Activated CD4-positive, alpha-beta memory T cell treated with anti-CD3 and anti-CD28 coated beads, Interleukin-2, amount 10 ng/mL, durations not matched to agents 7 days and 5 days (primary cell): ENCODE measurements at regions not wholly inside any gene's neighbourhood (a gene's known extent, or its start where the extent isn't known, plus 50 kb on each side); places are given as distances from the start of the nearest gene placed in this dataset.
"Not testable (repeated sequence)": the region's sequence is repeated elsewhere in the genome, so short reads cannot be mapped to it uniquely, and the experiment has no call there.

ENCODE experiments used
- CTCF ChIA-PET: fragments of 350-600 bp; sonication (Branson Sonifier 250); formaldehyde crosslinking; loops from one replicate; lab custom pipeline; 2021; ENCODE audit warnings: antibody characterized with exemption, inconsistent platforms; lab: Charles Lee
- POLR2A ChIA-PET: fragments of 350-600 bp; sonication (Branson Sonifier 250); formaldehyde crosslinking; loops from one replicate; lab custom pipeline; 2021; ENCODE audit warnings: antibody characterized with exemption; lab: Charles Lee
- DNase-seq: peaks from one replicate; pipeline ENCODE4 v3.0.0-alpha.2; 2020
- H3K27ac Mint-ChIP-seq: one replicate; pipeline ENCODE4 v1.8.0; 2021; ENCODE audit warnings: mild to moderate bottlenecking, mixed read lengths
- H3K27me3 Mint-ChIP-seq: one replicate; pipeline ENCODE4 v1.8.0; 2021; ENCODE audit warnings: mixed read lengths
- H3K36me3 Mint-ChIP-seq: one replicate; pipeline ENCODE4 v1.8.0; 2021; ENCODE audit warnings: low read depth, mixed read lengths
- H3K4me1 Mint-ChIP-seq: one replicate; pipeline ENCODE4 v1.8.0; 2021; ENCODE audit warnings: mixed read lengths
- H3K4me3 Mint-ChIP-seq: one replicate; pipeline ENCODE4 v1.8.0; 2021; ENCODE audit warnings: mild to moderate bottlenecking, mixed read lengths
- H3K9me3 Mint-ChIP-seq: one replicate; pipeline ENCODE4 v1.8.0; 2021; ENCODE audit warnings: mixed read lengths

DNA sequence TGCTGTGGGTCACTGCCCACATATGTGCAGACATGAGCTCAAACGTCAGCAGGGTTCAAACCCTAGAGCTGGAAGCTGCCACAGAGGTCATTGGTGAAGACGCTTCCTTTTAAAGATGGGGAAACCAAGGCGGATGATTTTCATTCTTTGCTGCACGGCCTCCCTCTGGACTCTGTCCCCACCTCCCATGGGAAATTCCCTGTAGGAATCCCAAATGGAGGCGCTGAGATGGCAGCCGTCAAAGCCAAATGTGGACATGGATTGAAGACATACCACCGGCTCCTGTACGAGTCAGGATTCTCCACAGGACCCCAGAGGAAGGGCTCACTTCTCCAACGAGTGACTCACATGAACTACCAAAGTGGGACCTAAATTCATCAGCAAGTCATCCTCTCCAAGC, 286.4 kb downstream of the CRLF2 start:
- Mint-ChIP-seq H3K4me1 (no peaks in the 10 kb centered on the region), H3K9me3 (peaks cover 5% of the 10 kb centered on the region), H3K27ac (no peak overlapping the region), H3K36me3 (no peaks in the 10 kb centered on the region), H3K4me3 (no peak overlapping the region), H3K27me3 (no peaks in the 10 kb centered on the region)
- ChIA-PET CTCF (no interaction called here), POLR2A (no interaction called here)
- no peak for DNase-seq

DNA sequence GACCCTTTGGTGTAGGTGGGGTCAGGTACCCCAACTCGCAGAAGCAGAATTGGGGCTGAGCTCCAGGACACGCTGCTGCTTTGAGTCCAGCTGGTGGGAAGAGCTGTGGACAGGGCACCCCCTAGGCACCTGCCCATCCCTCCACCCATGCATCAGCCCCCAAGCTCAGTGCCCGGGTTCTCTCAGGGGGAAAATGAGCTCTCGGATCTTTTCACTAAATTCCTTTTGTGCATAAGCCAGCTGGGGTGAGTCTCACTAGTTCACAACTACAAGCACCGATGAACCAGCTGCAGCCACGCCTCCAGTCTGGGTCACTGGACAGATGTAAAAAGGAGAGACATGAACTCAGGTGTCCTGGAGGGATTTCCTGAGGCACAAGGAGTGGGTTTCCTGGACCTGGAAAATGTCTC, 286.8 kb downstream of the CRLF2 start:
- H3K27me3 Mint-ChIP-seq: no peaks in the 10 kb centered on the region
- peaks cover 3% of the 10 kb centered on the region for H3K9me3 Mint-ChIP-seq
- H3K36me3 Mint-ChIP-seq: no peaks in the 10 kb centered on the region
- H3K27ac Mint-ChIP-seq: no peak overlapping the region
- no peak overlapping the region for H3K4me3 Mint-ChIP-seq
- DNase-seq: no peak
- ChIA-PET CTCF (no interaction called here), POLR2A (no interaction called here)
- H3K4me1 Mint-ChIP-seq: no peaks in the 10 kb centered on the region

DNA sequence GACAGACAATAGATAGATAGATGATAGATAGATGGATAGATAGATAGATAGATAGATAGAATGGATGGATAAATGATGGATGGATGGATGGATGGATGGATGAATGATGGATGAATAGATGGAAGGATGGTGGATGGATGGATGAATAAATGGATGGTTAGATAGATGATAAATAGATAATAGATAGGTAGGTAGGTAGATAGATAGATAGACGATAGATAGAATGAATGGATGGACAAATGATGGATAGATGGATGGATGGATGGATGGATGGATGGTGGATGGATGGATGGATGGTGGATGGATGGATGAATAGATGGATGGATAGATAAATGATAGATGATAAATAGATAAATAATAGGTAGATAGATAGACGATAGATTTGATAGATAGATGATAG, 287.4 kb downstream of the CRLF2 start:
- Mint-ChIP-seq H3K27me3 (no peaks in the 10 kb centered on the region), H3K9me3 (peaks cover 3% of the 10 kb centered on the region), H3K4me3 (no peak overlapping the region), H3K4me1 (no peaks in the 10 kb centered on the region), H3K36me3 (no peaks in the 10 kb centered on the region), H3K27ac (no peak overlapping the region)
- no peak for DNase-seq
- CTCF ChIA-PET: no interaction called here
- POLR2A ChIA-PET: no interaction called here

DNA sequence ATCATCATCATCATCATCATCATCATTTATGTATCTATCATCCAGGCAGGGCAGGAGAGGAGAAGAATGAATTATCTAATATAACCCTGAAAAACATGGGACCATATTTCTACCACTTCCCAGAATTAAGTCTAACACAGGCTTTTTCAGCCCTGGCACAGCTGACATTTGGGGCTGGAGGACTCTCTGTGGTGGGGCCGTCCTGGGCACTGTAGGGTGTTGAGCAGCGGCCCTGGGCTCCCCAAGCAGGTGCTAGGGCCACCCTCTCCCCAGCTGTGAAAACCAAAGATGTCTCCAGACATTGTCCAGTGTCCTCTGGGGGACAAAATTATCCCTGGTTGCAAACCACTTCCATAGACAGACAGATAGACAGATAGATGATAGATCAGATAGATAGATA, 288.4 kb downstream of the CRLF2 start:
- Mint-ChIP-seq H3K27ac (no peak overlapping the region), H3K36me3 (no peaks in the 10 kb centered on the region), H3K9me3 (peaks cover 8% of the 10 kb centered on the region), H3K4me3 (no peak overlapping the region), H3K27me3 (no peaks in the 10 kb centered on the region), H3K4me1 (no peaks in the 10 kb centered on the region)
- ChIA-PET CTCF (no interaction called here), POLR2A (no interaction called here)
- DNase-seq: no peak

DNA sequence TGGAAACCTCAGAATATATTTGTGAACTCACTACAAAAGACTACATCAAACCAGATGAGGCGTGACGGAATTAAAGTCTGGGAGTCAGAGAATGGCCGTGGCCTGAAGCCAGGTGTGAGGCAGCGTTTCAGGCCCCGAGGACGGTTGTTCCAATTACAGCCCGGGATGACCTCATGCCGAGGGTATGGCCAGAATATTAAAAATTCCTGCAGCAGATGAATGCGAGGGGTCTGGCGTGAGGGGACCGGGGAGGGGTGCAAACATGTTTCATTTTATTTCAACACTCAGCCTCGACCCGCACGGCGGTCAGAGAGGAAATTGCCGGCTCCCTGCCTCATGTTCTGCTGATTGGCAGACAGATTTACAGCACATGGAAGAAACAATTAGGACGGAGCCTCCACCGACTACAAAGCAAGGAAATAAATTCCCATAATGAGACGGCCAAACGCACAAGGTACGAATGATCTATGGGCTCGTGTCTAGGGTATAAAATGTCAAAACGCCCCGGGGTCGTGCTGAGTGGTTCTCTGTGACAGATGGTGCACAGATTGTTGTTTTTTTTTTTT, 289.7 kb downstream of the SHOX start:
- CTCF ChIA-PET: no interaction called here
- no peak overlapping the region for H3K4me3 Mint-ChIP-seq
- H3K27ac Mint-ChIP-seq: no peak overlapping the region
- H3K36me3 Mint-ChIP-seq: no peaks in the 10 kb centered on the region
- POLR2A ChIA-PET: no interaction called here
- no peak for DNase-seq
- H3K27me3 Mint-ChIP-seq: no peaks in the 10 kb centered on the region
- peaks cover 8% of the 10 kb centered on the region for H3K9me3 Mint-ChIP-seq
- no peaks in the 10 kb centered on the region for H3K4me1 Mint-ChIP-seq

DNA sequence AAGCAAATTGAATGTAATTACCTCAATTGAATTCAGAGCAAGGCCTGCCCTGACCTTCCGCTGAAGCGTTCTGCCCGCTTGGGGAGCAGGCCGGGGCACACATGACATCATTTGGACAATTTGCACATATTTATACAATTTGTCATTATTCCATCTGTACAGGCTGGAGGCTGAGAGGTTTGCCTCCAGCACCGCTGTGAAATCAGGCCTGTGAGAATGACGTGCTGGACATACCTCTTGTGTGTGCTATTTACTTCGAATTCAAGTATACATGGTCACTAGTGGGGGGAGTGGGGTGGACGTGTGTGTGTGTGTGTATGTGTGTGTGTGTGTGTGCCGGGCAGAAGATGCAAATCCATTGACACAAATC, 285.6 kb downstream of the SHOX start:
- Mint-ChIP-seq H3K4me1 (no peaks in the 10 kb centered on the region), H3K36me3 (no peaks in the 10 kb centered on the region)

DNA sequence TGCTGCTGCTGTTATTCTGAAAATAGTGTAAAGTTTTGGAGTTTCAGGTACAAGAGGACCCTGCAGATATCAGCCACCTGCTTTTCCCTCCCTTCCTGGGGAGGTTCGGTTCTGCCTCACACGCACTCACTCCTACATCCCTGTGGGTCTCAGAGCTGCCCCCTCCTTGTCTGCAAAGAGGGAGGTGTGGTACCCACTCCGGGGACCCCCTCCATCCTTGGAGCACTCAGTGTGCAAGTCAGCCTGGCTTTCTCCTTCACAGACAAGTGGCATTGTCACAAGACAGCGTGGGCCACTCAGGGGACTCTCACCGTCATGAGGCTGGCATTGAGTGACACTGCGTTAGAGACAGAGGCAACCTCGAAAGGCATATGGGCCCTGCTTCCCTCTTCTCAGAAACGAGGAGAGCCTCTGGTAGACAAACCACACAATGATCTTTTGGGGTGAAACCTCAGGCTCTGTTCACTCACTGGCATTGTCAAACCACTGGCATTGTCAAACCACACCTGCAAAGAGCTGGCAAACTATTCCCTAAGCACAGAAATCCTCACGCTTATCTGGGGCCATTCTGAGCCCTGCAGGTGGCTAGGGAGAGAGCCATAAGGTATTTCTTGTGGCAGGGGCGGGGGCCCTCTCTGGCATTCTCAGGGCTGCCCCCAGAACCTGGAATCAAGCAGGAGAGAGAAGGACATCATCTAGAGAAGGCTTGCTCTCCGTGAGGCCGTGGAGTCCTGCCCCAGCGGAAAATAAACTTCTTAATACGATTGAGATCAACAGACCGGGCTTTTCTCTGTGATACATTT, 285.0 kb downstream of the SHOX start:
- ChIA-PET POLR2A (no interaction called here), CTCF (no interaction called here)
- H3K4me1 Mint-ChIP-seq: no peaks in the 10 kb centered on the region
- peaks cover 15% of the 10 kb centered on the region for H3K9me3 Mint-ChIP-seq
- no peak overlapping the region for H3K4me3 Mint-ChIP-seq
- peak; percentile 38 for DNase-seq
- H3K27ac Mint-ChIP-seq: no peak overlapping the region
- H3K27me3 Mint-ChIP-seq: no peaks in the 10 kb centered on the region
- H3K36me3 Mint-ChIP-seq: no peaks in the 10 kb centered on the region

More for the DNA sequence above, 285.6 kb downstream of the SHOX start:
- Mint-ChIP-seq H3K27ac (no peak overlapping the region), H3K27me3 (no peaks in the 10 kb centered on the region), H3K9me3 (peaks cover 15% of the 10 kb centered on the region), H3K4me3 (no peak overlapping the region)
- ChIA-PET CTCF (no interaction called here), POLR2A (no interaction called here)
- no peak for DNase-seq

DNA sequence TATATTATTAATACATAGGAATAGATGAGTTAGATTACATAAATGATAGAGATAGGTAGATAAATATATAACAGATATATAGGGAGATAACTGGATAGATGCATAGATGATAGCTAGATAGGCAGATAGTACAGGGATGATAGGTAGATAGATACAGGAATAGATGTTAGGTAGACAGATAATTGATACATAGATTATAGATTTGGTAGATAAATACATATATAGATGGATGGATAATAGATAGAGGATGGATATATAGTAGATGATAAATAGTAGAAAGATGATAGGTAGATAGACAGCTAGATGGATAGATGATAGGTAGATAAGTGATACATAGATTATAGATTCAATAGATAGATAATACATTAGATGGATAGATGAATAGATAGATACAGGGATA, 283.6 kb downstream of the SHOX start:
- Mint-ChIP-seq H3K27ac (no peak overlapping the region), H3K9me3 (peaks cover 9% of the 10 kb centered on the region)

DNA sequence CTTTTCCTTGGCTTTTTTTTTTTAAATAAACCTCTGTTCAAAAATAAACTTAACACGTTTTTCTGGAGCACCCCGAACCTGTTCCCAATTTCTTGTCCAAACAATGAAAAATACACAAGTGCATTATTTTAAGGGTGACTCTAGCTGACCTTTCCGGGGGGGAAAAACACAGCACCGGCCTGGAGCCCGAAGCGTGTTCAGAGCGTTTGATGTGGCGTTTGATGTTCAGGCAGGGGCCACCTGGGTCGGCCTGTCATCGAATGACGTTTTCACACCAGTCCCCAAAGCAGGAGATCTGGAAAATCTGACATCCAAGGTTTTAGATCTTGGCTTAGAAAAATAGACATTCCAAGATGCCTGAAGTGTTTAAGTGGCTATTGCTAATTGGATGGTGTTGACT, 282.1 kb downstream of the SHOX start:
- H3K27me3 Mint-ChIP-seq: no peaks in the 10 kb centered on the region
- CTCF ChIA-PET: no interaction called here
- no peaks in the 10 kb centered on the region for H3K4me1 Mint-ChIP-seq
- peaks cover 10% of the 10 kb centered on the region for H3K9me3 Mint-ChIP-seq
- no peaks in the 10 kb centered on the region for H3K36me3 Mint-ChIP-seq
- H3K4me3 Mint-ChIP-seq: no peak overlapping the region
- no peak for DNase-seq
- no peak overlapping the region for H3K27ac Mint-ChIP-seq
- POLR2A ChIA-PET: no interaction called here

More for the DNA sequence above, 283.6 kb downstream of the SHOX start:
- H3K36me3 Mint-ChIP-seq: no peaks in the 10 kb centered on the region
- ChIA-PET POLR2A (no interaction called here), CTCF (no interaction called here)
- DNase-seq: no peak
- H3K4me1 Mint-ChIP-seq: no peaks in the 10 kb centered on the region
- H3K4me3 Mint-ChIP-seq: no peak overlapping the region
- H3K27me3 Mint-ChIP-seq: no peaks in the 10 kb centered on the region

DNA sequence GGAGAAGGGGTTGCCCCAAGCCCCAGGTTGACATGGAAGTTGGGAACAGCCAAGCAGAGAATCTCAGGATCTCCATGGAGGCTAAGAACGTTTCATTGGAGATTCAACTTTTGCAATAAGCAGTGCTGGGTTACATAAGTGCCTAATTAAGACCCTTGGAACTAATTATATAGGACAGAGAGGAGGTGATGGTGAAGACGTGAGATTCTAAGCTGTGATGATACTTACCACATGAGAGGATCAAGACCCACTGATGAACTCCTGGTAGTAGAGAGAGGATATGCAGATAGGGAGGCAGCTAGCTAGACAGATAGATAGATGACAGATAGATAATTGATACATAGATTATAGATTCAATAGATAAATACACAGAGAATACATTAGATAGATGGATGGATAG, 278.5 kb downstream of the SHOX start:
- POLR2A ChIA-PET, H3K27ac Mint-ChIP-seq: not testable (repeated sequence)

DNA sequence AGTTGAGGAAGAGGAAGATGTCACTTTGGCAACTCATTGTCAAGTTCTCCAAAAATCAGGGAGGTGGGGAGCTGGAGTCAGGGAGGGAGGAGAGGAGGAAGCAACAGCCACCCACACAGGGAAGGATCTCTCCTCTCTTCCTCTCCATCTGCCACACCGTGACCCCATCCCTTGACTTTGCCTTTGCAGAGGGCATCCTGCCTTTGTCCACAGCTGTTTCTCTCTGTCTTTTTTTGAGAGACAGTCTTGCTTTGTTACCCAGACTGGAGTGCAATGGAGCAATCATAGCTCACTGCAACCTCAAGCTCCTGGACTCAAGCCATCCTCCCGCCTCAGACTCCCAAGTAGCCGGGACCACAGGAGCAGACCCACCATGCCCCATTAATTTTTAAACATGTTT, 276.0 kb downstream of the SHOX start:
- Mint-ChIP-seq H3K27me3 (no peaks in the 10 kb centered on the region), H3K36me3 (no peaks in the 10 kb centered on the region), H3K27ac (no peak overlapping the region), H3K9me3 (peaks cover 13% of the 10 kb centered on the region), H3K4me3 (no peak overlapping the region), H3K4me1 (no peaks in the 10 kb centered on the region)
- POLR2A ChIA-PET: no interaction called here
- DNase-seq: no peak
- CTCF ChIA-PET: no interaction called here

More for the DNA sequence above, 278.5 kb downstream of the SHOX start:
- DNase-seq, H3K4me1 Mint-ChIP-seq, H3K27me3 Mint-ChIP-seq, H3K4me3 Mint-ChIP-seq, CTCF ChIA-PET, H3K36me3 Mint-ChIP-seq: not testable (repeated sequence)
- H3K9me3 Mint-ChIP-seq: peaks cover 15% of the 10 kb centered on the region

DNA sequence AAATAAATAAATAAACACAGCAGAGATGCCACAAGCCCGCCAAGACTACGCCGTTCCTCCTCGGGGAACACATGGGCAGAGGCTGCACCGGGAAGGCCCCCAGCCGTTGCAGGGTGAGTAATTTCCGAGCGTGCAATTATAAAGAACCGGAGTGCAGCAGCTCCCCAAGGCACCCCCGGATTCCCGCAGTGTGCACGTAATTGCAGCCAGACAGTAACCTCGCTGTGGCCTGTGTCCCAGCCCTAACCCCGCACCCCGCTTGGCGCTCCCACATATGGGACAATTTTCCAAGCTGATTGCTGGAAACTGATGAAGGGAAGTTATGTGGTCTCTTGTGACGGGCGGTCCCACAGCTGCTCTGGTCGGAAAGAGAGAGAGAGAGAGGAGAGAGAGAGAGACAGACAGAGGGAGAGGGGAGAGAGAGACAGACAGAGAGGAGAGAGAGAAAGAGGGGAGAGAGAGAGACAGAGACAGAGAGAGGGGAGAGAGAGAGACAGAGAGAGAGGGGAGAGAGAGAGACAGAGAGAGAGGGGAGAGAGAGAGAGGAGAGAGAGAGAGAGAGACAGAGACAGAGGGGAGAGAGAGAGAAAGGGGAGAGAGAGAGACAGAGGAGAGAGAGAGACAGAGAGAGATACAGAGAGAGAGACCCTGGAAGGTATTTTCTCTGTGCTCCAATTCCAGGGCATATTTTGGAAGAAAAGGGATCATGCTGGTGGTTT, 275.4 kb downstream of the SHOX start:
- Mint-ChIP-seq H3K27me3 (no peaks in the 10 kb centered on the region), H3K27ac (no peak overlapping the region), H3K9me3 (peaks cover 15% of the 10 kb centered on the region), H3K4me3 (no peak overlapping the region), H3K4me1 (no peaks in the 10 kb centered on the region), H3K36me3 (no peaks in the 10 kb centered on the region)
- ChIA-PET POLR2A (no interaction called here), CTCF (no interaction called here)
- DNase-seq: no peak

DNA sequence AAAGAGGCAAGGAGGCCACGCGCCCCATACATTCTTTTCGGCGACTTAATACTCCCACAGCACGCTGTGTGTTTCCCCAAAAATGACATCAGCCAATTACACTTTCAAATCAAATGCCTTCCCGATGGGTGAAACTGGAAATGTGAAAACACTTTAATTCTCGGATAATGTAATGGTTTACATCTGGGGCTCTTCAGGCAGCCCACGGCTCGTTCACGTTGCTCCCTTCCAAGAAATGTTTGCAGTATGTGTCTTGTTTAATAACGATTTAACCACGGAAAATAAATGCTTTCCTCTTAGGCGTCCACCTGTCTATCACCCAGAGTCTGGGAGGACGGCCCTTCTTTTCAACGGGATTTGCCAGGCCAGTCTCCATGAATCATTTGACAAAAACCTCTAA, 272.5 kb downstream of the SHOX start:
- H3K4me3 Mint-ChIP-seq: no peak overlapping the region
- H3K27me3 Mint-ChIP-seq: no peaks in the 10 kb centered on the region
- H3K9me3 Mint-ChIP-seq: peaks cover 20% of the 10 kb centered on the region
- ChIA-PET CTCF (no interaction called here), POLR2A (no interaction called here)
- no peaks in the 10 kb centered on the region for H3K4me1 Mint-ChIP-seq
- no peaks in the 10 kb centered on the region for H3K36me3 Mint-ChIP-seq
- H3K27ac Mint-ChIP-seq: no peak overlapping the region
- DNase-seq: no peak
